HCT116 (cell line): ENCODE measurements at regions not wholly inside any gene's neighbourhood (a gene's known extent, or its start where the extent isn't known, plus 50 kb on each side); places are given as distances from the start of the nearest gene placed in this dataset.

Source experiments
- ATAC-seq: fragments of 200-7000 bp; cut with Tn5 transposase; 2 replicates; pipeline ENCODE4 v1.9.1; 2020; ENCODE audit warnings: mild to moderate bottlenecking, moderate library complexity
- BruUV-seq: library from RNA; stranded (reverse); fragments of 400-500 nt; replicated peaks from 2 replicates; lab custom pipeline; 2021; lab: Mats Ljungman, UMichigan
- CTCF ChIA-PET: fragments of 300-600 bp; sonication (Branson Sonifier 250); formaldehyde crosslinking; loops from one replicate; lab custom pipeline; 2021; ENCODE audit warnings: antibody characterized with exemption; lab: Charles Lee
- POLR2A ChIA-PET: fragments of 300-600, 350-600 bp; sonication (Branson Sonifier 250); formaldehyde crosslinking; loops from one replicate; lab custom pipeline; 2021; ENCODE audit warnings: antibody characterized with exemption; lab: Charles Lee
- RAD21 ChIA-PET, 2 experiments: fragments of 300-600 bp; sonication (Branson Sonifier 250); formaldehyde crosslinking; loops; one replicate each; lab custom pipeline; 2023; ENCODE audit warnings: low total read pairs in 2 of 2; ENCODE audit not compliant: uncharacterized antibody in 2 of 2, unreplicated experiment in 2 of 2, low non-redundant PET in 1 of 2; lab: Charles Lee
- DNase-seq: peaks from one replicate; pipeline ENCODE4 v3.0.0-alpha.2; 2010; ENCODE audit warnings: low read depth, low spot score
- H2AFZ ChIP-seq: fragments of 200-600 bp; shearing (Covaris generic), sonication (generic); 2 replicates; pipeline ENCODE4 v1.6.1; 2017; ENCODE audit warnings: low read depth, mixed run types, mixed read lengths, antibody characterized with exemption, low read length; ENCODE audit not compliant: poor library complexity, severe bottlenecking
- H3K27ac ChIP-seq: 2 replicates; pipeline ENCODE4 v1.5.1; 2012; ENCODE audit warnings: low read depth, low read length
- H3K27me3 ChIP-seq: fragments of 200-600 bp; sonication (generic); 2 replicates; pipeline ENCODE4 v1.6.1; 2016; ENCODE audit warnings: mixed run types, low read length, mixed read lengths; ENCODE audit not compliant: insufficient read depth
- H3K36me3 ChIP-seq, 2 experiments: fragments of 200-500 bp in 1 of 2; fragments of 200-600 bp in 1 of 2; sonication (Bioruptor generic) in 1 of 2; sonication (generic) in 1 of 2; 2 replicates each; pipeline versions ENCODE4 v1.5.1 to v1.6.1; 2014 to 2016; ENCODE audit warnings: low read length in 2 of 2, inconsistent platforms in 1 of 2, mixed read lengths in 1 of 2, mixed run types in 1 of 2; ENCODE audit not compliant: insufficient read depth in 2 of 2, control insufficient read depth in 1 of 2
- H3K4me1 ChIP-seq, 2 experiments: fragments of 200-600 bp in 1 of 2; sonication (generic) in 1 of 2; 2 replicates each; pipeline versions ENCODE4 v1.5.1 to v1.6.1; 2012 to 2017; ENCODE audit warnings: low read length in 2 of 2, inconsistent platforms in 1 of 2, mild to moderate bottlenecking in 1 of 2, mixed read lengths in 1 of 2, mixed run types in 1 of 2, moderate library complexity in 1 of 2; ENCODE audit not compliant: insufficient read depth in 2 of 2, control insufficient read depth in 1 of 2
- H3K4me2 ChIP-seq: fragments of 200-600 bp; sonication (generic); 2 replicates; pipeline ENCODE4 v1.6.1; 2017; ENCODE audit warnings: mixed run types, low read length, mixed read lengths
- H3K4me3 ChIP-seq, 2 experiments: fragments of 200-600 bp in 1 of 2; sonication (generic) in 1 of 2; replicated peaks in 1 of 2; 2 replicates each; pipeline ENCODE4 v1.5.1; 2011 to 2016; ENCODE audit warnings: low read length in 2 of 2, control low read depth in 1 of 2, low read depth in 1 of 2, mild to moderate bottlenecking in 1 of 2, mixed read lengths in 1 of 2, mixed run types in 1 of 2
- H3K79me2 ChIP-seq: fragments of 200-600 bp; sonication (generic); 2 replicates; pipeline ENCODE4 v1.6.1; 2017; ENCODE audit warnings: mild to moderate bottlenecking, mixed run types, low read length, moderate library complexity, mixed read lengths; ENCODE audit not compliant: insufficient read depth
- H3K9ac ChIP-seq: fragments of 200-600 bp; sonication (generic); 2 replicates; pipeline ENCODE4 v1.6.1; 2016; ENCODE audit warnings: low read length, mixed read lengths
- H3K9me2 ChIP-seq: fragments of 200-600 bp; sonication (generic), shearing (Covaris generic); 2 replicates; pipeline ENCODE4 v1.6.1; 2017; ENCODE audit warnings: mixed run types, mild to moderate bottlenecking, moderate library complexity; ENCODE audit not compliant: insufficient read depth
- H3K9me3 ChIP-seq, 2 experiments: fragments of 200-500 bp in 1 of 2; fragments of 200-600 bp in 1 of 2; sonication (Bioruptor generic) in 1 of 2; sonication (generic) in 1 of 2; 2 replicates each; pipeline ENCODE4 v1.6.1; 2014 to 2017; ENCODE audit warnings: low read length in 2 of 2, mixed read lengths in 2 of 2, inconsistent platforms in 1 of 2, low read depth in 1 of 2, mild to moderate bottlenecking in 1 of 2, mixed run types in 1 of 2, moderate library complexity in 1 of 2; ENCODE audit not compliant: control insufficient read depth in 1 of 2, insufficient read depth in 1 of 2
- H4K20me1 ChIP-seq: fragments of 200-600 bp; sonication (generic), shearing (Covaris generic); 2 replicates; pipeline ENCODE4 v1.6.1; 2017; ENCODE audit warnings: mixed run types, mild to moderate bottlenecking, moderate library complexity; ENCODE audit not compliant: insufficient read depth
- CBX3 ChIP-seq: IDR thresholded peaks from 2 replicates; pipeline ENCODE4 v1.6.1; 2012; ENCODE audit warnings: low read depth
- CEBPB ChIP-seq: IDR thresholded peaks from 2 replicates; pipeline ENCODE4 v1.6.1; 2012; ENCODE audit warnings: low read depth
- CTCF ChIP-seq, 3 experiments: fragments of 200-600 bp in 1 of 3; sonication (generic) in 1 of 3; IDR thresholded peaks in 2 of 3; conservative IDR thresholded peaks in 1 of 3; 2 replicates each; pipeline ENCODE4 v1.5.1; 2012 to 2017; ENCODE audit warnings: low read depth in 2 of 3, low read length in 2 of 3, antibody characterized with exemption in 1 of 3, borderline replicate concordance in 1 of 3, control low read depth in 1 of 3, mild to moderate bottlenecking in 1 of 3, mixed read lengths in 1 of 3, mixed run types in 1 of 3, moderate library complexity in 1 of 3; ENCODE audit not compliant: insufficient read depth in 1 of 3
- EZH2 ChIP-seq: fragments of 200-600 bp; sonication (generic); IDR thresholded peaks from 2 replicates; pipeline ENCODE4 v1.6.1; 2017; ENCODE audit warnings: antibody characterized with exemption, mixed run types
- EZH2phosphoT487 ChIP-seq: fragments of 200-600 bp; IDR thresholded peaks from 2 replicates; pipeline ENCODE4 v1.6.1; 2018; ENCODE audit warnings: antibody characterized with exemption, borderline replicate concordance
- FOSL1 ChIP-seq: IDR thresholded peaks from 2 replicates; pipeline ENCODE4 v1.6.1; 2012; ENCODE audit warnings: low read depth
- MAX ChIP-seq: IDR thresholded peaks from 2 replicates; pipeline ENCODE4 v1.6.1; 2012
- POLR2A ChIP-seq: IDR thresholded peaks from 2 replicates; pipeline ENCODE4 v1.7.0; 2011; ENCODE audit warnings: borderline replicate concordance; ENCODE audit not compliant: insufficient read depth, insufficient read length; ENCODE audit errors: extremely low read depth
- POLR2AphosphoS5 ChIP-seq: IDR thresholded peaks from 2 replicates; pipeline ENCODE4 v1.6.1; 2011; ENCODE audit warnings: mild to moderate bottlenecking, low read depth, low read length, moderate library complexity
- RAD21 ChIP-seq: IDR thresholded peaks from 2 replicates; pipeline ENCODE4 v1.6.1; 2012; ENCODE audit warnings: low read depth, mild to moderate bottlenecking
- SIN3A ChIP-seq: IDR thresholded peaks from 2 replicates; pipeline ENCODE4 v1.6.1; 2012; ENCODE audit warnings: low read depth
- SRF ChIP-seq: IDR thresholded peaks from 2 replicates; pipeline ENCODE4 v1.6.1; 2012; ENCODE audit warnings: low read depth
- ZFX ChIP-seq: fragments of 450-650 bp; IDR thresholded peaks from 2 replicates; pipeline ENCODE4 v1.6.1; 2017
- intact Hi-C: fragments of 100-400 bp; cut with micrococcal nuclease; formaldehyde crosslinking; loops from 2 replicates; pipeline ENCODE4 v1.10.0; 2022
- TF ChIP-seq, protein P1 (sequence below): IDR thresholded peaks from 2 replicates; pipeline ENCODE4 v1.6.1; 2012; ENCODE audit warnings: low read depth
- TF ChIP-seq, protein P2 (sequence below): IDR thresholded peaks from 2 replicates; pipeline ENCODE4 v1.6.1; 2012

DNA sequence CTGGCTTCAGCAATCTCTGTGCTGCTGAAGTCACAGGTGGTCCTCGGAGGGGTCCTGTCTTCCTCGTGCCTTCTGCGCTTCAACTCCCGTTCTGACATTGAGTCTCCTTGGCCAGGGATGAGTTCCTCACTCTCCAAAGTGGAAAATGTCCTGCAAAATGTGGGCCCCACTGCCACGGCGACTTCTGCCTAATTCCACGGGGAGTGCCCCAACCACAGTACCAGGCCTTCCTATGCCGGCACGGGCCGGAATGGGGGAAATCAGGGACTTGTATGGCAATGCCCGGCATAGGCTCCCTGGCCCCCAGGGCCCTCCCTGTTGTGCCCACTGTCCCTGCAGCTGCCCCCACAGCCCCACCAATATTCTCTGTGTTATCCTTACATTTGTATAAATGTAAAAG, 420.5 kb downstream of the TCERG1L start:
- intact Hi-C loops, result no loop called here

More for the DNA sequence above, 420.5 kb downstream of the TCERG1L start:
- no peaks in the 10 kb centered on the region for H4K20me1 ChIP-seq
- H3K4me2 ChIP-seq, result no peak overlapping the region
- no peak overlapping the region for H3K4me3 ChIP-seq
- H3K36me3 ChIP-seq, result no peaks in the 10 kb centered on the region
- no peaks in the 10 kb centered on the region for H3K4me1 ChIP-seq
- no peaks in the 10 kb centered on the region for H3K9me3 ChIP-seq
- H3K27me3 ChIP-seq, result no peaks in the 10 kb centered on the region
- no peak for TF ChIP-seq CEBPB
- no peak for TF ChIP-seq FOSL1
- no peak for TF ChIP-seq POLR2AphosphoS5
- TF ChIP-seq POLR2A, result no peak
- no peak for TF ChIP-seq RAD21
- no peak for TF ChIP-seq MAX
- no peak for TF ChIP-seq EZH2
- no peak for TF ChIP-seq ZFX
- no peak for TF ChIP-seq CTCF (IDR thresholded peaks at IDR 0.05 in 2 of 3, conservative IDR thresholded peaks at IDR 0.05 in 1 of 3; ENCODE audit: borderline replicate concordance in 1 of 3, insufficient read depth in 1 of 3, low read depth in 2 of 3, low read length in 2 of 3)
- TF ChIP-seq, protein P1, sequence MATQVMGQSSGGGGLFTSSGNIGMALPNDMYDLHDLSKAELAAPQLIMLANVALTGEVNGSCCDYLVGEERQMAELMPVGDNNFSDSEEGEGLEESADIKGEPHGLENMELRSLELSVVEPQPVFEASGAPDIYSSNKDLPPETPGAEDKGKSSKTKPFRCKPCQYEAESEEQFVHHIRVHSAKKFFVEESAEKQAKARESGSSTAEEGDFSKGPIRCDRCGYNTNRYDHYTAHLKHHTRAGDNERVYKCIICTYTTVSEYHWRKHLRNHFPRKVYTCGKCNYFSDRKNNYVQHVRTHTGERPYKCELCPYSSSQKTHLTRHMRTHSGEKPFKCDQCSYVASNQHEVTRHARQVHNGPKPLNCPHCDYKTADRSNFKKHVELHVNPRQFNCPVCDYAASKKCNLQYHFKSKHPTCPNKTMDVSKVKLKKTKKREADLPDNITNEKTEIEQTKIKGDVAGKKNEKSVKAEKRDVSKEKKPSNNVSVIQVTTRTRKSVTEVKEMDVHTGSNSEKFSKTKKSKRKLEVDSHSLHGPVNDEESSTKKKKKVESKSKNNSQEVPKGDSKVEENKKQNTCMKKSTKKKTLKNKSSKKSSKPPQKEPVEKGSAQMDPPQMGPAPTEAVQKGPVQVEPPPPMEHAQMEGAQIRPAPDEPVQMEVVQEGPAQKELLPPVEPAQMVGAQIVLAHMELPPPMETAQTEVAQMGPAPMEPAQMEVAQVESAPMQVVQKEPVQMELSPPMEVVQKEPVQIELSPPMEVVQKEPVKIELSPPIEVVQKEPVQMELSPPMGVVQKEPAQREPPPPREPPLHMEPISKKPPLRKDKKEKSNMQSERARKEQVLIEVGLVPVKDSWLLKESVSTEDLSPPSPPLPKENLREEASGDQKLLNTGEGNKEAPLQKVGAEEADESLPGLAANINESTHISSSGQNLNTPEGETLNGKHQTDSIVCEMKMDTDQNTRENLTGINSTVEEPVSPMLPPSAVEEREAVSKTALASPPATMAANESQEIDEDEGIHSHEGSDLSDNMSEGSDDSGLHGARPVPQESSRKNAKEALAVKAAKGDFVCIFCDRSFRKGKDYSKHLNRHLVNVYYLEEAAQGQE, result no peak
- no peak for TF ChIP-seq CBX3
- TF ChIP-seq, protein P2, sequence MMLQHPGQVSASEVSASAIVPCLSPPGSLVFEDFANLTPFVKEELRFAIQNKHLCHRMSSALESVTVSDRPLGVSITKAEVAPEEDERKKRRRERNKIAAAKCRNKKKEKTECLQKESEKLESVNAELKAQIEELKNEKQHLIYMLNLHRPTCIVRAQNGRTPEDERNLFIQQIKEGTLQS, result no peak
- TF ChIP-seq EZH2phosphoT487, result no peak
- TF ChIP-seq SRF, result no peak
- no peak for TF ChIP-seq SIN3A
- ChIA-PET CTCF (no interaction called here), RAD21 (no interaction called here), POLR2A (no interaction called here)
- no peak overlapping the region for H3K27ac ChIP-seq
- DNase-seq (no peak), ATAC-seq (no peak)
- H3K9me2 ChIP-seq, result no peaks in the 10 kb centered on the region
- H3K79me2 ChIP-seq, result no peaks in the 10 kb centered on the region
- BruUV-seq, result no TSS peak
- H2AFZ ChIP-seq, result no peak overlapping the region
- H3K9ac ChIP-seq, result no peak overlapping the region
